NCI-H774 (cell line): ENCODE measurements at regions not wholly inside any gene's neighbourhood (a gene's known extent, or its start where the extent isn't known, plus 50 kb on each side); places are given as distances from the start of the nearest gene placed in this dataset.

Experiments
- DNase-seq: peaks from one replicate; lab custom pipeline; 2025; lab: John Stamatoyannopoulos, UW

GRCh38 chr1:82491301-82492048 lies 690.7 kb downstream of the ADGRL2 start:
- no peak for DNase-seq

DNA sequence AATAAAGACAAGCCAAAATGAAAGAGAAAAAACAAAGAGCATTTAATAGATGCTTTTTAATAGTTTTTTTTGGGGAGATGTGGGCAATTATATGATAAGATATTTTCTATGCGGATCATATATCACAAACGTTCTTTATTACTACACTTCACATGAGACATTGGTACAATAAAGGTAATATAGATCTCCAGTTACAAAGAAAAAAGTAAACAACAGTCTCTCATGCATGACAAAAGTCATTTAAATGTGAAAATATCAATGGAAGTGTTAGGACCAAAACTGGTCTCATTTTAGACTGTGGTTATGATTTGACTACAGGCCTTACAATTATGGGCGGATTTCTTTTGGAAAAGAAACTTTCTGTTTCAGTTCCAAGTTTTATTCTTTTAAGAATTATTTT lies 687.0 kb downstream of the ADGRL2 start:
- DNase-seq, result no peak

GRCh38 chr1:82486969-82487368 lies 686.2 kb downstream of the ADGRL2 start:
- DNase-seq, result no peak

DNA sequence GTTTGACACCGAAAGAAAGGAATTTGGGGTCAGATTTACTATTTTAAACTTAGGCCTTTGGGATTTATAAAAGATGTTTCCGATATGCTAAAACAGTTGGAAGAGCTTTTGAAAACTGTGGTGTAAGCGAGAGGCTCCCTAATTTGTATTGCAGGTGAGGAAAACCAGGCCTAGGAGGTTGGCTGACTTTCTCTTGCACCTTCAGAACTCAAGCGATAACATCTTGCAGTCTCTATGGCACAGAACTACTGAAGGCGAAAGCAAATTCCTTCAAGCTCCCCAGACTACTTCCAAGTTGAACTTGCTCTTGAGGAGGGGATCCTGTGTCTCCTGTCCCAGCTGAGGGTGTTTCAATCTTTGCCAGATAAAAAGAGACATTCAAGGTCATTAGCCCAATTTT lies 685.7 kb downstream of the ADGRL2 start:
- DNase-seq, result no peak

- no peak for DNase-seq
Observed at GRCh38 chr1:82485591-82486369, 685.0 kb downstream of the ADGRL2 start.

GRCh38 chr1:82483146-82483545 lies 682.4 kb downstream of the ADGRL2 start:
- DNase-seq, result no peak

DNA sequence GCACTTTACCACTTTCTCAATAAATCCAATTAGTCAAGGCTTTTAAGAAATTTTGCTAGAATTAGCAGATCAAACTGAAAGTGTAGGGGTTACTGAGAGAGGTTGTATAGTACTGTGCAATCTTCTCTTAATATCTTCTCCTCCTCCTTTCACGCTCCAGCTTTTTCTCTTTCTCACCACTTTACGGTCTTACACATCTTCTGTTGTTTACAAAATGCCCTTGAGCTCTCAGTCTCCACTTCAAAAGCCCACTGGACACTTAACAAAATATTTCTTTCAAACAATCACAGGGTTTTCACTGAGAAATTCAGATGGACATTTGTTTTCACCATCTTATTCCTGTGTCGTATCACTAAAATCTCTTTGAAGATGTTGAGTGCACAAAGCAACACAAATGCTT lies 678.2 kb downstream of the ADGRL2 start:
- DNase-seq, result no peak

DNA sequence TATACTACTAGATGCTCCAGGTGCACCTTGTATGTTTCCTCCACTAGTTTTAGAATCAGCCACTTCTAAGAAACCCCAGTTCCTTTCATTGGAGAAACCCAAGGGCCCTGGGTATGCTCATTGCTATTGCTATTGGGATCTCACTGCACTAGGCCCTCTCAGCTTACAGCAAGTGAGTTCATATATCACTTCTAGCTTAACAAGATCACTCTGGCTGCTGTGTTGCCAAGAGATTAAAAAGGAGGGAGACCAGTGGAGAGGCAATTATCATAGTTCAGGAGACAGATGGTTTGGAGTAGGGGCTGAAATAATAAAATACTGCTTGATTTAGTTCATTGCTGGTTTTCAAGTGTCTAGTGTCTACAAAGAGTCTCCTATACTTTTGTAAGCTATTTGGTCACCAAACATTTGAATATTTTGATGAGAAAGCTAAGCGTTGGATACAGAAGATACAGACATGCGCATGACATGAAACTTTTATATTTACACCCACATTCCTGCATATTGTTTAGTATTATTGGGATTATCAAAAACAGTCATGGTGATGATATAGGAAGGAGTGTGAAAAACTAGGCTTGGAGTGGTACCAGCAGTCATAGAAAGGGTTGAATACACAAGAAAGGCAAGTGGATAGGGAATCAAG lies 671.9 kb downstream of the ADGRL2 start:
- no peak for DNase-seq

GRCh38 chr1:82466891-82467290 lies 666.2 kb downstream of the ADGRL2 start:
- DNase-seq, result no peak

- no peak for DNase-seq
Observed at GRCh38 chr1:82466416-82466815, 665.7 kb downstream of the ADGRL2 start.

DNA sequence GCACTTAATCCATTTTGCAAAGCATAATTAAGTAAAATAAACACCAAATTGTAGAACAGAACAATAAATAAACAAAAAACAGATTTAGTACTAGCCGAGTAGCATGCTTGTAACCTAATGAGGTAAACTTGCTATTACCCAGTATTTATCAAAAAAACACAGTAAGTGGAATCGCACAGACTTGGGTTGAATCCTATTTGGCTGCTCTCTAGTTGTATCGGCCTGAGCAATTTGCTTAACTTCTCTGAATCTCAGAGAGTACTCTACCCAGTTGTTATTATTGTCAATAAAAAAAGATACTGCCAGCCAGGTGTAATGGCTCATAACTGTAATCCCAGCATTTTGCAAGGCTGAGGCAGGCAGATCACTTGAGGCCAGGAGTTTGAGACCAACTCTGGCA lies 664.3 kb downstream of the ADGRL2 start:
- DNase-seq, result no peak

- peak; percentile 59 for DNase-seq
Observed at GRCh38 chr1:82464362-82465001, 663.7 kb downstream of the ADGRL2 start.

DNA sequence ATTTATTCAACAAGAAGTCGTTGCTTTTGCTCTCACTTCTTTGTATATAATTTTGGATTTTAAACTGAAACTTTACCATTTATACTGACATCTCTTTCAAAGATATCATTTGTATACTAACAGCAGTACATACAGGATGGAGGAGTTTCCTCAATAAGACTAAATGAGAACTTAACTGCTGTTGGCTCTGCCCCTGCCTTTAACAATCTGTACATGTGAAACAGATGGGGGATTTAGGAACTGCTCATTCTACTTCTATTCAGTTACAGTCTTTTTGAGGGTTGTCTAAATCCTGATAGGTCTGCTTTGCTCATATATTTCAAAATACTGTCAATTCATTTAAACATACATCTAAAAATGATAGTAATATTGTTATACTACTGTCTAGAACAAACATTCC lies 663.2 kb downstream of the ADGRL2 start:
- no peak for DNase-seq

- DNase-seq, result no peak
Observed at GRCh38 chr1:82462366-82462765, 661.6 kb downstream of the ADGRL2 start.

GRCh38 chr1:82455342-82455741 lies 654.6 kb downstream of the ADGRL2 start:
- no peak for DNase-seq

- no peak for DNase-seq
Observed at GRCh38 chr1:82454431-82454830, 653.7 kb downstream of the ADGRL2 start.

- no peak for DNase-seq
Observed at GRCh38 chr1:82453511-82454185, 652.9 kb downstream of the ADGRL2 start.

- DNase-seq, result no peak
Observed at GRCh38 chr1:82452096-82452495, 651.4 kb downstream of the ADGRL2 start.

GRCh38 chr1:82451191-82451590 lies 650.5 kb downstream of the ADGRL2 start:
- no peak for DNase-seq

- no peak for DNase-seq
Observed at GRCh38 chr1:82449506-82450057, 648.8 kb downstream of the ADGRL2 start.

GRCh38 chr1:82446955-82447354 lies 646.2 kb downstream of the ADGRL2 start:
- DNase-seq, result no peak

- no peak for DNase-seq
Observed at GRCh38 chr1:82446236-82446635, 645.5 kb downstream of the ADGRL2 start.
